Natural killer cell (primary cell): ENCODE measurements at regions not wholly inside any gene's neighbourhood (a gene's known extent, or its start where the extent isn't known, plus 50 kb on each side); places are given as distances from the start of the nearest gene placed in this dataset.

ENCODE experiments used
- ATAC-seq, 3 donors: fragments of 150-1000 bp in 2 of 3; fragments of 200-7000 bp in 1 of 3; cut with Tn5 transposase; 1 replicate in 1 of 3; 2 replicates in 2 of 3; pipeline ENCODE4 v1.10.0; 2021; ENCODE audit warnings: mild to moderate bottlenecking in 2 of 3, moderate library complexity in 2 of 3
- DNase-seq, 2 donors: peaks; one replicate each; pipeline versions ENCODE4 v3.0.0 to v3.0.0-alpha.2; 2013 to 2021; ENCODE audit warnings: mixed read lengths in 1 of 2
- H3K27ac ChIP-seq: one replicate; pipeline ENCODE4 v1.5.1; 2013; ENCODE audit warnings: mild to moderate bottlenecking, low read length
- H3K27me3 ChIP-seq: one replicate; pipeline ENCODE4 v1.6.1; 2013; ENCODE audit warnings: low read length; ENCODE audit not compliant: control insufficient read depth, insufficient read depth
- H3K36me3 ChIP-seq: one replicate; pipeline ENCODE4 v1.6.1; 2013; ENCODE audit warnings: low read length; ENCODE audit not compliant: control insufficient read depth, insufficient read depth
- H3K4me1 ChIP-seq: one replicate; pipeline ENCODE4 v1.6.1; 2013; ENCODE audit warnings: low read length; ENCODE audit not compliant: control insufficient read depth, insufficient read depth
- H3K4me3 ChIP-seq: one replicate; pipeline ENCODE4 v1.5.1; 2013; ENCODE audit warnings: low read length
- H3K9me3 ChIP-seq: one replicate; pipeline ENCODE4 v1.6.1; 2013; ENCODE audit warnings: low read length; ENCODE audit not compliant: control insufficient read depth, insufficient read depth
- H3K27ac Mint-ChIP-seq, 2 donors: one replicate each; pipeline ENCODE4 v1.8.0; 2022; ENCODE audit warnings: mild to moderate bottlenecking in 2 of 2, mixed read lengths in 2 of 2, moderate library complexity in 1 of 2
- H3K27me3 Mint-ChIP-seq, 2 donors: one replicate each; pipeline ENCODE4 v1.8.0; 2022; ENCODE audit warnings: low read depth in 2 of 2, mixed read lengths in 2 of 2
- H3K36me3 Mint-ChIP-seq: one replicate; pipeline ENCODE4 v1.8.0; 2022; ENCODE audit warnings: mixed read lengths
- H3K4me1 Mint-ChIP-seq, 2 donors: one replicate each; pipeline ENCODE4 v1.8.0; 2022; ENCODE audit warnings: mixed read lengths in 2 of 2
- H3K4me3 Mint-ChIP-seq: one replicate; pipeline ENCODE4 v1.8.0; 2022; ENCODE audit warnings: mild to moderate bottlenecking, moderate library complexity, mixed read lengths
- H3K9me3 Mint-ChIP-seq, 2 donors: one replicate each; pipeline ENCODE4 v1.8.0; 2022; ENCODE audit warnings: mixed read lengths in 2 of 2
- CTCF ChIP-seq: fragments of 200-600 bp; IDR thresholded peaks from one replicate; pipeline ENCODE4 v1.8.0; 2022; ENCODE audit warnings: antibody characterized with exemption
- WGBS: methylation state at CpG from one replicate; pipeline ENCODE4 v1.1.7; 2013; ENCODE audit warnings: missing lambda C conversion rate; ENCODE audit not compliant: insufficient coverage; 5-methylcytosine and 5-hydroxymethylcytosine counted together
- intact Hi-C: fragments of 100-400 bp; cut with micrococcal nuclease; formaldehyde crosslinking; loops from one replicate; pipeline ENCODE4 v1.14.2; 2022

- no peak overlapping the region for H3K4me3 Mint-ChIP-seq
- 85% methylated on average over 6 of the region's 6 CpGs for WGBS
- no peaks in the 10 kb centered on the region for H3K36me3 Mint-ChIP-seq
- H3K9me3 Mint-ChIP-seq: peaks cover 15 to 22% of the 10 kb centered on the region in 2 donors
- Histone ChIP-seq H3K4me3 (no peak overlapping the region), H3K27me3 (no peaks in the 10 kb centered on the region), H3K36me3 (no peaks in the 10 kb centered on the region), H3K4me1 (no peaks in the 10 kb centered on the region), H3K9me3 (no peaks in the 10 kb centered on the region), H3K27ac (no peak overlapping the region)
- TF ChIP-seq CTCF: no peak
- intact Hi-C loops: no loop called here
- no peaks in the 10 kb centered on the region for H3K27me3 Mint-ChIP-seq
- no peaks in the 10 kb centered on the region for H3K4me1 Mint-ChIP-seq
- no peak for DNase-seq
- no peak for ATAC-seq
- no peak overlapping the region for H3K27ac Mint-ChIP-seq
Observed at GRCh38 chr4:60857130-60857753, 342.9 kb upstream of the ADGRL3 start.

- Mint-ChIP-seq H3K27me3 (no peaks in the 10 kb centered on the region), H3K4me1 (no peaks in the 10 kb centered on the region), H3K9me3 (peaks cover 14 to 17% of the 10 kb centered on the region in 2 donors), H3K4me3 (no peak overlapping the region), H3K36me3 (no peaks in the 10 kb centered on the region), H3K27ac (no peak overlapping the region)
- no peaks in the 10 kb centered on the region for H3K4me1 ChIP-seq
- no peaks in the 10 kb centered on the region for H3K36me3 ChIP-seq
- ATAC-seq (no peak), DNase-seq (no peak)
- no peak for TF ChIP-seq CTCF
- no peaks in the 10 kb centered on the region for H3K27me3 ChIP-seq
- 100% methylated on average over 3 of the region's 3 CpGs for WGBS
- H3K27ac ChIP-seq: no peak overlapping the region
- no peak overlapping the region for H3K4me3 ChIP-seq
- intact Hi-C loops: no loop called here
- H3K9me3 ChIP-seq: no peaks in the 10 kb centered on the region
Observed at GRCh38 chr4:60863442-60863841, 336.7 kb upstream of the ADGRL3 start.

- intact Hi-C loops: no loop called here
- Mint-ChIP-seq H3K9me3 (peaks cover 16 to 19% of the 10 kb centered on the region in 2 donors), H3K4me3 (no peak overlapping the region), H3K4me1 (no peaks in the 10 kb centered on the region), H3K27ac (no peak overlapping the region), H3K36me3 (no peaks in the 10 kb centered on the region), H3K27me3 (no peaks in the 10 kb centered on the region)
- DNase-seq: no peak
- no peak for ATAC-seq
- H3K4me1 ChIP-seq: no peaks in the 10 kb centered on the region
- no peak overlapping the region for H3K4me3 ChIP-seq
- 82% methylated on average over 4 of the region's 4 CpGs for WGBS
- no peaks in the 10 kb centered on the region for H3K36me3 ChIP-seq
- no peaks in the 10 kb centered on the region for H3K27me3 ChIP-seq
- no peak overlapping the region for H3K27ac ChIP-seq
- no peaks in the 10 kb centered on the region for H3K9me3 ChIP-seq
- TF ChIP-seq CTCF: no peak
Observed at GRCh38 chr4:60865273-60865672, 334.9 kb upstream of the ADGRL3 start.
